Keratinocyte (primary cell): ENCODE measurements at regions not wholly inside any gene's neighbourhood (a gene's known extent, or its start where the extent isn't known, plus 50 kb on each side); places are given as distances from the start of the nearest gene placed in this dataset.

Experiments used
- DNase-seq: peaks from one replicate; pipeline ENCODE4 v3.0.0-alpha.2; 2011; ENCODE audit warnings: low read depth, missing footprints, low spot score
- FAIRE-seq: peaks from 2 replicates; lab custom pipeline; 2011; peaks lifted over from hg19 to GRCh38; lab: Jason Lieb, UNC
- H2AFZ ChIP-seq: 2 replicates; pipeline ENCODE4 v1.6.0; 2012; ENCODE audit warnings: low read length, control low read depth, inconsistent platforms; ENCODE audit not compliant: control insufficient read depth
- H3K27ac ChIP-seq: 2 replicates; pipeline ENCODE4 v1.5.1; 2011; ENCODE audit warnings: low read length; ENCODE audit not compliant: control insufficient read depth, insufficient read depth
- H3K27me3 ChIP-seq: 3 replicates; pipeline ENCODE4 v1.6.0; 2011; ENCODE audit warnings: low read length; ENCODE audit not compliant: control insufficient read depth, insufficient read depth; ENCODE audit errors: extremely low read depth
- H3K36me3 ChIP-seq, 2 experiments: 2 replicates in 1 of 2; 3 replicates in 1 of 2; pipeline ENCODE4 v1.5.1; 2011; ENCODE audit warnings: low read length in 2 of 2, mild to moderate bottlenecking in 1 of 2; ENCODE audit not compliant: control insufficient read depth in 2 of 2, insufficient read depth in 2 of 2; ENCODE audit errors: extremely low read depth in 1 of 2
- H3K4me1 ChIP-seq: 3 replicates; pipeline ENCODE4 v1.5.1; 2011; ENCODE audit warnings: low read length; ENCODE audit not compliant: control insufficient read depth, insufficient read depth; ENCODE audit errors: extremely low read depth
- H3K4me2 ChIP-seq: 3 replicates; pipeline ENCODE4 v1.6.0; 2011; ENCODE audit warnings: low read depth, low read length; ENCODE audit not compliant: control insufficient read depth, insufficient read depth; ENCODE audit errors: extremely low read depth
- H3K4me3 ChIP-seq, 3 experiments: fragments of 200-600 bp in 1 of 3; sonication (generic) in 1 of 3; 2 replicates in 2 of 3; 3 replicates in 1 of 3; pipeline ENCODE4 v1.5.1; 2011 to 2016; ENCODE audit warnings: low read length in 3 of 3, mild to moderate bottlenecking in 3 of 3, control low read depth in 2 of 3, inconsistent platforms in 1 of 3, low read depth in 1 of 3, mixed read lengths in 1 of 3, mixed run types in 1 of 3, moderate library complexity in 1 of 3; ENCODE audit not compliant: control insufficient read depth in 2 of 3, insufficient read depth in 2 of 3; ENCODE audit errors: extremely low read depth in 1 of 3
- H3K79me2 ChIP-seq: 2 replicates; pipeline ENCODE4 v1.6.0; 2012; ENCODE audit warnings: low read length; ENCODE audit not compliant: control insufficient read depth, insufficient read depth
- H3K9ac ChIP-seq: 3 replicates; pipeline ENCODE4 v1.6.0; 2011; ENCODE audit warnings: low read length; ENCODE audit not compliant: control insufficient read depth, insufficient read depth; ENCODE audit errors: extremely low read depth
- H3K9me1 ChIP-seq: 3 replicates; pipeline ENCODE4 v1.6.0; 2011; ENCODE audit warnings: low read length; ENCODE audit not compliant: control insufficient read depth, insufficient read depth; ENCODE audit errors: extremely low read depth
- H3K9me3 ChIP-seq: 2 replicates; pipeline ENCODE4 v1.5.1; 2012; ENCODE audit warnings: low read depth, low read length; ENCODE audit not compliant: control insufficient read depth
- H4K20me1 ChIP-seq: 3 replicates; pipeline ENCODE4 v1.6.0; 2011; ENCODE audit warnings: low read length; ENCODE audit not compliant: control insufficient read depth, insufficient read depth; ENCODE audit errors: extremely low read depth
- EZH2 ChIP-seq: IDR thresholded peaks from one replicate; pipeline ENCODE4 v1.6.1; 2012; ENCODE audit warnings: inconsistent platforms, mild to moderate bottlenecking, low read length, moderate library complexity
- dilution Hi-C: fragments of 300-500 bp; cut with MboI; formaldehyde crosslinking; loops from one replicate; pipeline ENCODE4 v1.7.0; 2020; ENCODE audit warnings: low sequenced_read_pairs; ENCODE audit not compliant: extremely low pct_ligation_motif_present
- TF ChIP-seq, protein P1 (sequence below), 3 experiments: IDR thresholded peaks in 1 of 3; conservative IDR thresholded peaks in 1 of 3; optimal IDR thresholded peaks in 1 of 3; 2 replicates in 2 of 3; 3 replicates in 1 of 3; pipeline versions ENCODE3 to v1.5.1; 2011; ENCODE audit warnings: low read length in 3 of 3, mild to moderate bottlenecking in 3 of 3, moderate library complexity in 2 of 3, control low read depth in 1 of 3, inconsistent platforms in 1 of 3; ENCODE audit not compliant: insufficient read depth in 2 of 3; ENCODE audit errors: extremely low read depth in 1 of 3

DNA sequence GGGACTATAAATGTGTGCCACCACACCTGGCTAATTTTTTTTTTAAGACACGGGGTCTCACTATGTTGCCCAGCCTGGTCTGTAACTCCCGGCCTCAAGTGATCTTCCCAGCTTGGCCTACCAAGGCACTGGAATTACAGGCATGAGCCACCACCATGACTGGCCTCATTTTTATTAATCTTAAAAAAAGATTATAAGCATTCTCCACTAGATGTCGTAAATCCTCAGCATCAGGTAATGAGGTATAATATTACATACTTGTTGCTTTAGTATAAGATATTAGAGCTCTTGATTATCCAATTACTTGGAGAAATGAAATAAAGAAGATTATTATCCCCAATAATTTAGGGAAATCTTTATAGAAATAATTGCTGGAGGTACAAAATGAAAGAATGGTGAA is 78.2 kb upstream of the HTR1A start:
- Histone ChIP-seq H3K9me3 (no peaks in the 10 kb centered on the region), H4K20me1 (no peaks in the 10 kb centered on the region), H3K4me1 (no peaks in the 10 kb centered on the region), H3K4me2 (no peak overlapping the region), H3K4me3 (no peak overlapping the region), H3K27ac (no peak overlapping the region), H3K9ac (no peak overlapping the region), H3K9me1 (no peaks in the 10 kb centered on the region), H3K36me3 (no peaks in the 10 kb centered on the region), H2AFZ (no peak overlapping the region), H3K27me3 (no peaks in the 10 kb centered on the region), H3K79me2 (no peaks in the 10 kb centered on the region)
- no peak for FAIRE-seq
- no peak for DNase-seq
- TF ChIP-seq, protein P1, sequence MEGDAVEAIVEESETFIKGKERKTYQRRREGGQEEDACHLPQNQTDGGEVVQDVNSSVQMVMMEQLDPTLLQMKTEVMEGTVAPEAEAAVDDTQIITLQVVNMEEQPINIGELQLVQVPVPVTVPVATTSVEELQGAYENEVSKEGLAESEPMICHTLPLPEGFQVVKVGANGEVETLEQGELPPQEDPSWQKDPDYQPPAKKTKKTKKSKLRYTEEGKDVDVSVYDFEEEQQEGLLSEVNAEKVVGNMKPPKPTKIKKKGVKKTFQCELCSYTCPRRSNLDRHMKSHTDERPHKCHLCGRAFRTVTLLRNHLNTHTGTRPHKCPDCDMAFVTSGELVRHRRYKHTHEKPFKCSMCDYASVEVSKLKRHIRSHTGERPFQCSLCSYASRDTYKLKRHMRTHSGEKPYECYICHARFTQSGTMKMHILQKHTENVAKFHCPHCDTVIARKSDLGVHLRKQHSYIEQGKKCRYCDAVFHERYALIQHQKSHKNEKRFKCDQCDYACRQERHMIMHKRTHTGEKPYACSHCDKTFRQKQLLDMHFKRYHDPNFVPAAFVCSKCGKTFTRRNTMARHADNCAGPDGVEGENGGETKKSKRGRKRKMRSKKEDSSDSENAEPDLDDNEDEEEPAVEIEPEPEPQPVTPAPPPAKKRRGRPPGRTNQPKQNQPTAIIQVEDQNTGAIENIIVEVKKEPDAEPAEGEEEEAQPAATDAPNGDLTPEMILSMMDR (optimal IDR thresholded peaks at IDR 0.05 in 1 of 3, IDR thresholded peaks at IDR 0.05 in 1 of 3, conservative IDR thresholded peaks at IDR 0.05 in 1 of 3; ENCODE audit: extremely low read depth in 1 of 3, insufficient read depth in 2 of 3, low read length in 3 of 3), result no peak
- TF ChIP-seq EZH2, result no peak
- dilution Hi-C loops, result no loop called here

DNA sequence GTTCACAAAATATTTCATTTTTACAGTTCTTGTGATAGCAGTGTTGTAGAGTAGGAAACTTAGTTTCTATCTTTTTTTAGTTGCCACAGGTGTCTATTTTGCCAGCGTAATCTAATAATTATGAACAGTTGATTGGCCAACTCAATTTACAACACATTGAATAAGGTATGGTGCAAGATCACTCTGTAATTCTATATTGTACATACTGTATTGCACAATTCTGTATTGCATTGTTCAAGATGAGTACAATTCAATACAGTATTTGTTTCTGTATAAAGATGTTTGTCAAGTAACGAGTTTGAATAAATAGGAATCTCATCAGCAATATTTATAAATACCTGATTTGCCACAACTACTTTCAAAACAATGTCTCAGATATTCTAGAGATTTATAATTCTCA is 64.2 kb upstream of the HTR1A start:
- FAIRE-seq, result no peak
- no peaks in the 10 kb centered on the region for H3K9me1 ChIP-seq
- dilution Hi-C loops, result no loop called here
- no peak overlapping the region for H2AFZ ChIP-seq
- no peaks in the 10 kb centered on the region for H3K36me3 ChIP-seq
- no peak overlapping the region for H3K4me2 ChIP-seq
- H3K9me3 ChIP-seq, result no peaks in the 10 kb centered on the region
- no peak overlapping the region for H3K4me3 ChIP-seq
- TF ChIP-seq, protein P1 (optimal IDR thresholded peaks at IDR 0.05 in 1 of 3, IDR thresholded peaks at IDR 0.05 in 1 of 3, conservative IDR thresholded peaks at IDR 0.05 in 1 of 3; ENCODE audit: extremely low read depth in 1 of 3, insufficient read depth in 2 of 3, low read length in 3 of 3), result no peak
- no peak for TF ChIP-seq EZH2
- H3K79me2 ChIP-seq, result no peaks in the 10 kb centered on the region
- H3K9ac ChIP-seq, result no peak overlapping the region
- no peak for DNase-seq
- no peaks in the 10 kb centered on the region for H4K20me1 ChIP-seq
- no peaks in the 10 kb centered on the region for H3K4me1 ChIP-seq
- H3K27ac ChIP-seq, result no peak overlapping the region
- no peaks in the 10 kb centered on the region for H3K27me3 ChIP-seq
